CMK (cell line): ENCODE measurements at regions not wholly inside any gene's neighbourhood (a gene's known extent, or its start where the extent isn't known, plus 50 kb on each side); places are given as distances from the start of the nearest gene placed in this dataset.

Source experiments
- DNase-seq: peaks from one replicate; pipeline ENCODE4 v3.0.0-alpha.2; 2010; ENCODE audit warnings: low read depth

DNA sequence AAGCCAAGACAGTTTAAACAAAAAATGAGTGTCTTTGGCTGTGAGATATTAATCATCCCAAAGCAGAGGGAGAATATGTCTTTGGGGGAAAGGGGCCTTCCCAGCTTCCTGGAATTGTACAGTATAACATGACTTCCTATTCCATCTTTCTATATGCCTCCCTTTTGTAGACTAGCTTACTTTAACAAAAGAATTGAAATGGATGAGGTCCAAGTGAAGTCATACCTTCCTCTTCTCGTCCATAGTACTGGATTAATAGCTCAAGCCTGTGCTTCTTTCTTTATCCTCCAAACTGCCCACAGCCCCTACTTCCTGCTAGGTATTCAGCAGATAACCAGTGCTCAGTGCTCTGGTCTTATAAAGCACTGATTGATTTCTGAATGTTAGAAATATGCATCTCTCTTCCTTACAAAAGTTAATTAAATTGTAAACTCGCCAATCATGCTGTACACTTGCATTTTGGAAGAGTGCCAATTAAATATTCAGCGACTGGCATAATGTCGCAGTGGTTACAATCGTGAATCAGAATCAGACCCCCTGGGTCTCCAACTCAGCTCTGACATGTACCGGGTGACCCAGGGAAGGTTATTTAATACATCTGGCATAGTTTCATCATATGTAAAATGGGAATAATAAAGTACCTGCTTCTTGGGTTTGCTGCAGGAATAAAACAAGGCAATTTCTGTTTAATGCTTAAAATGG is 325.1 kb downstream of the RND3 start:
- DNase-seq: no peak

DNA sequence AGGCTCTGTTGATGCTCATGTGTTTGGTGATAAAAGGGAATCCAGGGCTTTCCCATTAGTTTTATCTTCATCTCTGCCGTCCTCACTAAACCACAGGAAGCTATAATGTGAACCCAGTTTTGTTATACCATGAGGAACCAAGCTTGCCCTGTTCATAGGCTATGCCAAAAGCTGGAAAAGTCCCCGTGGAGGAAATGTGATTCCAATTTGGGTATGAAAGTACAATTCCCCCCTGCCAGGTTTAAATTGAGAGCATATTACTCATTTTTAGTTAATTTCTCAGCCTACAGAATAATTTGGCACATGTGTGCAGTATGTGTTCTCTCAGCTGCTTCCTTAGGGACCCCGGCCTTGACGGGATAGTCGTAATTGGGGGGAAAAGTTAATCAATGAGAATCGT is 327.4 kb downstream of the RND3 start:
- no peak for DNase-seq

- no peak for DNase-seq
Measured at GRCh38 chr2:150159300-150159699, 328.2 kb downstream of the RND3 start.

- DNase-seq: no peak
Measured at GRCh38 chr2:150156876-150157275, 330.6 kb downstream of the RND3 start.

- DNase-seq: no peak
Measured at GRCh38 chr2:150156415-150156814, 331.1 kb downstream of the RND3 start.

DNA sequence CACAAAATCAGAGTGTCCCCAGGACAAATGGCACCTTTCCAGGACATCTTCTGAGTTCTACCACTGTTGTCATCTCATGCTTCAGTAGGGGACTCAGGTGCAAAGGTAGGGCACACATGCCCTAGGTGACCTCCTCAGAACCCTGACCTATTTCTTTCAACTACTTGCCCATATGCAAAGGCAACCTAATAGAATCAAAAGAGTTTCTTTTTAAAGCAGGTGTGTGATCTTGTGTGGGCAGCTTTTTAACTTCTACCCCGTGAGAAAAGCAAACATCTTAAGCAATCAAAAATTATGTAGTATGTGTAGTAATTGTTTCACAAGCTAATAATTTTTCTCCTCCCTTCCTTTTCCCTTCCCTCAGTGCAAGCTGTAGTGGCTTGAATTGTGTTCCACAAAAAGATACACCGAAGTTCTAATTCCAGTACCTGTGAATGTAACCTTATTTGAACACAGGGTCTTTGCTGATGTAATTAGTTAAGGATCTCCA is 333.1 kb downstream of the RND3 start:
- no peak for DNase-seq

DNA sequence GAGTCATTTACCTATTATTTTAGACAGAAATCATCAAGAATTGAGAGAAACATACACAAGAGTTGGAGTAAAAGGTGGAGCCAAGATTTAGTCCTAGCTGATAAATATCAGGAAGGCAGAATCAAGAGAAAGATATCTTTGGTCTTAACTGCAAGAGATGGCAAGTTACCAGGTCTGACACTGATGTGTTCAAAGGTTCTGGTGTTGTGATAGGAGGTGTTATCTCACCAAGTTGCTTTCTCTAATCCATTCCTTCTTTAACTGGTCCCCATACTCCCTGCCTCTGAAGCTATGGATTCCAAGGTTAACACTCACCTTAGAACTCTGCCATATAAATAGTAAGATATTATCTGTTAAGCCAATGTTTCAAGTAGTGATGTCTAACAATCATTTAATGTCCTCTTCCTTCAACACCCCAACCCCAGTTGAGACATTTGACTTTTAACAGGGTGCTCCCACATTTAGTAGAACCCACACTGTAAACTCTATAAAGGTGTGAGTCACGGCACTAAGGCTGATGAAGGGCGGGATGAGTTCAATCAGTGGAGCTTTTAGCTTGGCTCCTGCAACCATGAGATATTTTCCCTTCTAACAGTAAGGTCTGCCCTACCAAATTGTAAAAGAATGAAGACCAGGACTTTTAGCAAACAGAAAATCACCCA is 333.7 kb downstream of the RND3 start:
- DNase-seq: no peak

GRCh38 chr2:150152230-150152629 is 335.2 kb downstream of the RND3 start:
- no peak for DNase-seq

- DNase-seq: no peak
Measured at GRCh38 chr2:150150144-150150543, 337.3 kb downstream of the RND3 start.

DNA sequence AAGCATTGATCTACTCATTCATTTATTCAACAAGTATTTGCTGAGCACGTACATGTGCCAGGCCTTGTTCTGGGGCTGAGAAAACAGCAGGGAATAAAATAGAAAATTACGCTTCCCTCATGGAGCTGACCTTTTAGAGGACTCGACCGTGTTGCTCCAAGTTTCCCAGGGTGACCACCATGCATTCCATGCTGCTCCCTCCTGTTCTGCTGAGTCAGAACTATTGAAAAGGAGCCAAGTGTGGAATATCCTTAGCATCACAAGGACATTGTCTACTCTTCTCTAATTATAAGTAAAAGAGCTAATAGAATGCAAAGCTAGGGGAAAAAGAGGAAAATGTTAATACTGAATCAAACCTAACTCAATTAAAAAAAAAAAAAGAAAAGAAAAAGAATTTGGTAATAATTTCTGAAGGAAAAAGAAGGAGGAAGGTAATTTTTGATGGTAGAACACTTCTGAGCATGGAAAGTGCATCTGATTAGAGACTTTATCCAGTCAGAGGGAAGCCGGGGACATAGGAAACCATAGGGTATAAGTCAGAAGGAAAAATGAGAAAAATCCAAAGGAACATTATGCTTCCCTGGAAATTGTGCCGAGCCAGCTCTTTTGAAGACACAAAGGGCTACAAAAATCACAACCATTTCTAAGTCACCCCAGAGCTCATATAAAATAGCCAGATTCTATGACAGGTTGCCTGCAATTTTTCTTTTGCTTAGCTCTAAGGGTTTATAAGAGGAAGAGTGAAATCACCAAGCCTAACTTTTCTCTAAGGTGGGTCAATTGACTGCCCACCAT is 339.4 kb downstream of the RND3 start:
- no peak for DNase-seq

- no peak for DNase-seq
Measured at GRCh38 chr2:150146879-150147278, 340.6 kb downstream of the RND3 start.

GRCh38 chr2:150145299-150145692 is 342.2 kb downstream of the RND3 start:
- no peak for DNase-seq

DNA sequence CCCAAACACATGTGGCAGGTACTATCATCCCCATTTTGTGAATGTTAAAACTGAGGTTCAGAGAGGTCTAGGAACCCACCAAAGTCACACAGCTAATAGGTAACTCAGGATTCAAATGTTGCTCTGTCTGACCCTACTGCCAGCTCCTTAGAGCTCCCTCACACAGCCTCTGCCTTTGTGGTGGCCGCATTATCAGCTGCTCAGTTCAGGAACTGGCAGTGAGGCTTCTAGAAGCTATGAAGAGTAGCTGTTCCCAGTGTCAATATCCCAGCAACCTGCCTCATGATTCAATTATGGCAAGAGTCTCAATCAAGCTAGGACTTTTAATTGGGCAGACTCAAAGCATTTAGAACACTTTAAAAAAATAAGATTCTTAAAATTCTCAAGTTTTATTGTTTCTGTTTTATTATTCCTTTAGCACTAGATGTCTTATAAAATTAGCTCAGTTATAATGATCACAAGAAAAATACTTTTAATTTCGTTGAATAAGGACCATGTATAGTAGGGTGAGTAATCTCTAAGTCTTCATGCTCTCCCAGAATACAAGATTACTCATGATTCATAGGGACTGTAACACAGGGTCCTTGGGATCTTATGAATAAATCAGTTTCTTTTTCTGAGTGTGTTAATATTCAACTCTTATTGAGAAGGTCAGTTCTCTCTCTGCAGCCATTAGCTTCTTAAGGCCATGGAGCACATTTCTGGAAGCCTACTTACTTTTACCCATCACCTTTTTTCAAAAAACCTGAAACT is 342.7 kb downstream of the RND3 start:
- DNase-seq: no peak

GRCh38 chr2:150143087-150143536 is 344.4 kb downstream of the RND3 start:
- DNase-seq: no peak

DNA sequence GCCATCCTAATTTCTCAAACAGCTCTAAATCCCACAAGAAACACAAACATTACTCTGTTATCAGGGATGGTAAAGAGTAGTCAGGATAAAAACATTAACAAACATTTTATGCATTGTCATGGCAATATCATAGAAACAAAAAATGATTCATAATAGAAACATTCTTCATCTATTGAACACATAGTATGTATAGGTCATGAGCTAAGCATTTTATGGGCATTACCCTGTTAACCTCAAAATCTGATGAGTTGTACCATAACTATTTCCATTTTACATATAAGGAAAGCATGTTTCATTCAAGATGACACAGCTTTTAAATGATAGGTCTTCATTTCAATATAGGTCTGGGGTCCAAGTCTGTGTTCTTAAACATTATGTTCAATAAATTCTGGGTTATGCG is 344.9 kb downstream of the RND3 start:
- no peak for DNase-seq

- no peak for DNase-seq
Measured at GRCh38 chr2:150141226-150142001, 346.1 kb downstream of the RND3 start.

GRCh38 chr2:150140777-150141176 is 346.7 kb downstream of the RND3 start:
- no peak for DNase-seq

- DNase-seq: no peak
Measured at GRCh38 chr2:150138587-150138986, 348.9 kb downstream of the RND3 start.

DNA sequence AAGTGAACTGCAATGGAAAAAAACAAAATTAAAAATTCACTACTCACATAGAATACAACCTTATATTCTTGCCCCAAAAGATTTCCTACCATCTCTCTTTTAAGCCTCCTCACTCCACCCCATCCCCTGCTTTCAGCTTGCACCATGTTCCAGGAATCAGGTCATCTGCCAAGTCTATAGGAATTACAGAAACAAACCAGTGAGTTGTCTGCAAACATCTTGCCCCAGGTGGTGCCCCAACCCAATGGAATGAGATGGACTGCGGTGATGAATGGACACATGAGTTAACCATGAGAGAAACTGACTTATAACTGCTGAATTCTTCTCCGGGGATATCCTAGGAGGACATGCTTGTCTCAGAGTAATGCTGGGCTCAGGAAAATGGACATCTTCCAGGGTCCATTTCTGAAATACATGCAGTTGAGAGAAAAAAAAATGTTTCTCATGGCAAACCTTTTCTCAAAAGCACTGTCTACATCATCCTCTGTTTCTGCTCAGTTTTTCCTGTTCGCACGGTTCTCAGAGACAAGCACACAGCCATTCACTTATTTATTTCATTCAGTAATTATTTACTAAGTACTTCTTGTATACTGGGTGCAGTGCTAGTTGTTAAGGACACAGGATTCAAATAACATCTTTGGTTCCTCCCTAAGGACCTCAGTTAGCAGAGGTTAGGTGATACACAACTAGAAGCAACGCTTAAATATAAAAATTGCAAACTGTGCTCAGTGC is 350.0 kb downstream of the RND3 start:
- no peak for DNase-seq

DNA sequence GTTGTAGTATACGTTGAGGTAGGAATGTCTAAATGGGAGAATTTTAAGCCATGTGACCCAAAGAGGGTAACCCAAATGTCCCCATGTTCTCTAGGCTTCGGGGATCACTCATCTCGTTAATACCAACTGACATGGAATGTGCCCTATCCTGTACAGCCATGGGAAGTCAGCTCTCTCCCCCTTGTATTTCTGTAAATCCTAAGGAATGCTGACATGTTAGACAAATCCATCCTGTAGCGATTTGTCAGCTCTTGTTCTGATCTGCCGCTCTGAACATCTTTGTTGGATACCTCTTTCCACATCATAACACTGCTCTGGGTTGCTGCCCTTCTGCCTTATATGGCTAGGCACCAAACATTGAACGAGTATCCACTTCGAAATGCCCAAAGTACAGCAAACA is 350.6 kb downstream of the RND3 start:
- DNase-seq: no peak

GRCh38 chr2:150136401-150136800 is 351.1 kb downstream of the RND3 start:
- DNase-seq: no peak
